ENCODE measurements at regions not wholly inside any gene's neighbourhood (a gene's known extent, or its start where the extent isn't known, plus 50 kb on each side); places are given as distances from the start of the nearest gene placed in this dataset.

DNA sequence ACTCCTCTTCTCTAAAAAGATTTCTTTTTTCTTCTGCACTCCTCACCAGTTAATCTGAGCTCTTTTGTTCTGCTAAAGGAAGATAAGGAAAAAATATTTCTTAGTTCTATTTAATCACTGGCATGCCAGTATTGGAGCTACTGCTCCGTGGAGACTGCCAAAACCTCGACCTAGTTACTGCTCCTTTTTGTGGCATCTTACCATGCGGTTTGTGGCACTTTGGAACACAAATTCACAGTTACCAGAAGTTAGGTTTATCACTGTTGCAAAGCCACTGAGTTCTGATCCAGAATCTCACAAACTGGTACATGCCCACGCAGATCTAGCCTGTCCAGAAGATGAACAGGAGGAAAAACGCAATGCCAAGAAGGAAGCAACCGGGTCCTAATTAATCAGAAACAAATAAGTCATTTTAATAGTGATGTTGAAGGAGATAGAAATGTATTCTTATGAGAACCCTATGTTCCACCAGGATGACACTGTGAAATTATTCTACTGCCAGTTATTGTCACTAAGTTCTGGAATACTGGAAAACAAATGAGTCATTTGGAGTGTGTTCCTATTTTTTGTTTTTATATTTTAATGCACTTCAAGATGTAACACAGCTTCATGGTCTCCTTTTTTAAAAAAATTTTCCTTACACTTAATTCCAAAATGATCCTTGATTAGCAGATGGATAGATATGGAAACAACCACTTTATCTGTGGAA is 106.7 kb upstream of the GK2 start:
- Histone ChIP-seq H2AK9ac (replicated peaks; ENCODE audit: low read depth, low read length, poor library complexity) (no peak overlapping the region), H3K4ac (ENCODE audit: low read depth, low read length) (no peak overlapping the region), H3K4me3 (ENCODE audit: insufficient read depth, low read depth, low read length) (no peak overlapping the region), H3K4me2 (ENCODE audit: low read depth, low read length) (no peak overlapping the region), H2BK120ac (ENCODE audit: low read depth, low read length) (no peak overlapping the region), H3K23ac (ENCODE audit: low read depth, low read length) (no peak overlapping the region), H3K79me1 (ENCODE audit: low read depth in 1 of 2, low read length in 2 of 2) (no peaks in the 10 kb centered on the region), H3K36me3 (ENCODE audit: control insufficient read depth, insufficient read depth, low read length) (no peaks in the 10 kb centered on the region), H3K56ac (ENCODE audit: extremely low read depth, insufficient read depth, low read length) (no peak overlapping the region), H3K27me3 (ENCODE audit: control insufficient read depth, insufficient read depth, low read length) (peaks cover 3% of the 10 kb centered on the region; the same call in 1 of the 2 replicates), H3K9ac (ENCODE audit: low read depth, low read length) (no peak overlapping the region), H2BK20ac (ENCODE audit: low read depth, low read length) (no peak overlapping the region), H4K5ac (ENCODE audit: low read depth, low read length) (no peak overlapping the region), H4K8ac (ENCODE audit: low read depth in 2 of 2, low read length in 2 of 2) (no peak overlapping the region), H2BK5ac (ENCODE audit: low read depth, low read length, poor library complexity, severe bottlenecking) (no peak overlapping the region), H3K14ac (replicated peaks; ENCODE audit: low read depth, low read length) (no peak overlapping the region), H4K20me1 (ENCODE audit: insufficient read depth, low read length) (no peaks in the 10 kb centered on the region), H3K9me3 (ENCODE audit: control insufficient read depth, insufficient read depth, low read length) (no peaks in the 10 kb centered on the region), H3K18ac (ENCODE audit: low read depth, low read length) (no peak overlapping the region), H2BK15ac (ENCODE audit: low read depth, low read length) (no peak overlapping the region), H3K4me1 (ENCODE audit: control insufficient read depth, insufficient read depth, low read length) (no peaks in the 10 kb centered on the region), H4K91ac (ENCODE audit: insufficient read depth, low read depth, low read length) (no peak overlapping the region), H3K9me1 (ENCODE audit: insufficient read depth, low read length) (no peaks in the 10 kb centered on the region), H3K27ac (ENCODE audit: insufficient read depth, low read length) (no peak overlapping the region), H2AFZ (replicated peaks; ENCODE audit: low read length, poor library complexity) (no peak overlapping the region), H2AK5ac (ENCODE audit: low read depth, low read length) (no peak overlapping the region)
- CTCF ChIA-PET = no interaction called here
- in situ Hi-C loops (cut with MboI; ENCODE audit: low sequenced_read_pairs) = no loop called here
- no TSS peak for BruUV-seq (replicated peaks)
- DNase-seq (no peak), ATAC-seq (ENCODE audit: low read depth) (no peak)
- POLR2A ChIA-PET (ENCODE audit: unreplicated experiment) = no interaction called here
- dilution Hi-C loops (cut with HindIII; ENCODE audit: low sequenced_read_pairs, unreplicated experiment) = no loop called here
- intact Hi-C loops (cut with micrococcal nuclease) = no loop called here
- TF ChIP-seq MAZ (IDR thresholded peaks at IDR 0.05; ENCODE audit: borderline replicate concordance, low read depth, low read length) (no peak), RFX5 (IDR thresholded peaks at IDR 0.05; ENCODE audit: low read depth, low read length) (no peak), BHLHE40 (IDR thresholded peaks at IDR 0.05; ENCODE audit: low read depth, low read length) (no peak), NFE2L2 (IDR thresholded peaks at IDR 0.05; ENCODE audit: low read depth, low read length) (no peak), POLR2A (IDR thresholded peaks at IDR 0.05; ENCODE audit: low read depth, low read length) (no peak), CEBPB (IDR thresholded peaks at IDR 0.05; ENCODE audit: low read depth, low read length) (no peak)
- TF ChIP-seq, protein P1, sequence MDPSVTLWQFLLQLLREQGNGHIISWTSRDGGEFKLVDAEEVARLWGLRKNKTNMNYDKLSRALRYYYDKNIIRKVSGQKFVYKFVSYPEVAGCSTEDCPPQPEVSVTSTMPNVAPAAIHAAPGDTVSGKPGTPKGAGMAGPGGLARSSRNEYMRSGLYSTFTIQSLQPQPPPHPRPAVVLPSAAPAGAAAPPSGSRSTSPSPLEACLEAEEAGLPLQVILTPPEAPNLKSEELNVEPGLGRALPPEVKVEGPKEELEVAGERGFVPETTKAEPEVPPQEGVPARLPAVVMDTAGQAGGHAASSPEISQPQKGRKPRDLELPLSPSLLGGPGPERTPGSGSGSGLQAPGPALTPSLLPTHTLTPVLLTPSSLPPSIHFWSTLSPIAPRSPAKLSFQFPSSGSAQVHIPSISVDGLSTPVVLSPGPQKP (IDR thresholded peaks at IDR 0.05; ENCODE audit: borderline replicate concordance, low read depth, low read length) = no peak
- 21% methylated on average over 3 of the region's 6 CpGs; no CpG with 5 or more reads in 1 of the 2 experiments for WGBS, 2 experiments (ENCODE audit: extremely low coverage in 2 of 2, insufficient read length in 1 of 2)

Measured in IMR-90 (cell line).